ENCODE measurements at regions not wholly inside any gene's neighbourhood (a gene's known extent, or its start where the extent isn't known, plus 50 kb on each side); places are given as distances from the start of the nearest gene placed in this dataset.
A peak's percentile ranks its signal among the peaks of the same experiment; 100 is the strongest.

GRCh38 chr17:45640141-45640850, 143.8 kb upstream of the CRHR1 start (continued):
- peak; percentile 31; the same call in 1 of the 2 replicates for TF ChIP-seq TOPORS (CRISPR knock-in tag; IDR thresholded peaks at IDR 0.05)
- peak; percentile 96 for TF ChIP-seq STAG1 (CRISPR knock-in tag; IDR thresholded peaks at IDR 0.05)
- no peak for TF ChIP-seq ZNF841 (CRISPR knock-in tag; IDR thresholded peaks at IDR 0.05; ENCODE audit: borderline replicate concordance)
- no peak for TF ChIP-seq ZNF605 (CRISPR knock-in tag; IDR thresholded peaks at IDR 0.05)
- TF ChIP-seq ZNF879 (CRISPR knock-in tag; IDR thresholded peaks at IDR 0.05) = no peak
- TF ChIP-seq ZNF441 (CRISPR knock-in tag; IDR thresholded peaks at IDR 0.05; ENCODE audit: borderline replicate concordance) = no peak
- TF ChIP-seq ZNF354B (CRISPR knock-in tag; IDR thresholded peaks at IDR 0.05) = no peak
- no peak for TF ChIP-seq TCF7 (IDR thresholded peaks at IDR 0.05; ENCODE audit: low read depth)
- TF ChIP-seq IRF2 (CRISPR knock-in tag; IDR thresholded peaks at IDR 0.05) = 0 out of 2 replicates have a peak, but pooled peaks have one; percentile 40
- TF ChIP-seq ZNF580 (CRISPR knock-in tag; IDR thresholded peaks at IDR 0.05; ENCODE audit: borderline replicate concordance, low read depth) = 0 out of 2 replicates have a peak, but pooled peaks have one; percentile 17

GRCh38 chr17:45641541-45641940, 142.6 kb upstream of the CRHR1 start:
- Histone ChIP-seq H3K36me3 (replicated peaks in 1 of 2; ENCODE audit: control insufficient read depth in 1 of 2, insufficient read depth in 2 of 2, low read length in 2 of 2) (peaks cover 6 to 14% of the 10 kb centered on the region in 2 experiments; a peak in 4 of 5 replicates), H3K4me3 (replicated peaks in 1 of 3; ENCODE audit: insufficient read depth in 1 of 3, low read depth in 2 of 3, low read length in 3 of 3) (no peak overlapping the region), H3K9ac (ENCODE audit: insufficient read depth, low read depth, low read length) (no peak overlapping the region), H3K27ac (ENCODE audit: extremely low read length, insufficient read depth, low read length) (no peak overlapping the region), H3K9me3 (ENCODE audit: low read length) (no peaks in the 10 kb centered on the region), H3K4me2 (ENCODE audit: low read depth, low read length) (no peak overlapping the region), H3K79me2 (ENCODE audit: insufficient read depth, low read length) (no peaks in the 10 kb centered on the region), H2AFZ (ENCODE audit: low read length) (no peak overlapping the region), H3K27me3 (ENCODE audit: control insufficient read depth in 1 of 2, insufficient read depth in 2 of 2, low read length in 2 of 2) (no peaks in the 10 kb centered on the region), H4K20me1 (ENCODE audit: insufficient read depth, low read length) (peaks cover 4% of the 10 kb centered on the region; the same call in 1 of the 2 replicates), H3K4me1 (ENCODE audit: insufficient read depth, low read length) (peaks cover 11% of the 10 kb centered on the region)
- WGBS (ENCODE audit: low lambda C conversion rate) = 78% methylated on average over 5 of the region's 5 CpGs
- DNase-seq (ENCODE audit: low spot score) (no peak), FAIRE-seq (no peak), ATAC-seq (no peak)
- ChIA-PET CTCF (ENCODE audit: low intra/inter-chr PET ratio, low total read pairs) (interaction anchor here (3.8 to 3.9 kb wide), 2 partner anchors 190 to 211 kb away, joined by 29 to 65 read pairs; no protein-coding TSS in a partner anchor), POLR2A (no interaction called here)
- in situ Hi-C loops (cut with HindIII; ENCODE audit: extremely low pct_ligation_motif_present, low pct_unique_long_range_greater_than_20kb) (loop anchor here (5.0 kb wide), 1 partner anchor 191 kb away; no protein-coding TSS in a partner anchor), intact Hi-C loops (cut with micrococcal nuclease; ENCODE audit: unreplicated experiment) (loop anchor here (2.0 kb wide), 1 partner anchor 191 kb away; no protein-coding TSS in a partner anchor)
- TF ChIP-seq ATM (IDR thresholded peaks at IDR 0.05; ENCODE audit: borderline replicate concordance) = no peak
- peak; percentile 61; the same call in 1 of the 2 replicates for TF ChIP-seq PAF1 (CRISPR knock-in tag; IDR thresholded peaks at IDR 0.05)
- no peak for TF ChIP-seq ZNF558 (CRISPR knock-in tag; IDR thresholded peaks at IDR 0.05; ENCODE audit: borderline replicate concordance)
- peak; percentile 67 for TF ChIP-seq RBM22 (optimal IDR thresholded peaks at IDR 0.05; ENCODE audit: low read length)
- TF ChIP-seq ZMAT3 (CRISPR knock-in tag; conservative IDR thresholded peaks at IDR 0.05) = no peak
- no peak for TF ChIP-seq PRPF4 (IDR thresholded peaks at IDR 0.05; ENCODE audit: low read depth, low read length, poor library complexity, severe bottlenecking)
- TF ChIP-seq RAD51 (IDR thresholded peaks at IDR 0.05; ENCODE audit: borderline replicate concordance) = no peak
- peak; percentile 43; the same call in 1 of the 2 replicates for TF ChIP-seq POLR2G (IDR thresholded peaks at IDR 0.05; ENCODE audit: low read depth, low read length)
- BruUV-seq (replicated peaks) = no TSS peak
